IMR-90 (cell line): ENCODE measurements at regions not wholly inside any gene's neighbourhood (a gene's known extent, or its start where the extent isn't known, plus 50 kb on each side); places are given as distances from the start of the nearest gene placed in this dataset.

ENCODE experiments used
- MXI1 ChIP-seq: IDR thresholded peaks from 2 replicates; pipeline ENCODE4 v1.6.1; 2012; ENCODE audit warnings: low read depth, mild to moderate bottlenecking, low read length, moderate library complexity, borderline replicate concordance
- NFE2L2 ChIP-seq: fragments of 150-350 bp; IDR thresholded peaks from 2 replicates; pipeline ENCODE4 v1.6.1; 2016; ENCODE audit warnings: low read depth, mild to moderate bottlenecking, low read length
- POLR2A ChIP-seq: IDR thresholded peaks from 2 replicates; pipeline ENCODE4 v1.6.1; 2012; ENCODE audit warnings: mild to moderate bottlenecking, low read depth, low read length
- RAD21 ChIP-seq: IDR thresholded peaks from 2 replicates; pipeline ENCODE4 v1.6.1; 2012; ENCODE audit warnings: low read length, improper control_type of control experiment
- SMC3 ChIP-seq: fragments of 150-350 bp; IDR thresholded peaks from 2 replicates; pipeline ENCODE4 v1.6.1; 2016; ENCODE audit warnings: low read depth, mild to moderate bottlenecking, antibody characterized with exemption, low read length, moderate library complexity
- TF ChIP-seq, protein P1 (sequence below): conservative IDR thresholded peaks from 2 replicates; pipeline ENCODE4 v1.5.1; 2012; ENCODE audit warnings: mild to moderate bottlenecking, low read depth, low read length, improper control_type of control experiment
- TF ChIP-seq, protein P2 (sequence below): fragments of 150-350 bp; IDR thresholded peaks from 2 replicates; pipeline ENCODE4 v1.6.1; 2016; ENCODE audit warnings: low read depth, mild to moderate bottlenecking, low read length, moderate library complexity, borderline replicate concordance

DNA sequence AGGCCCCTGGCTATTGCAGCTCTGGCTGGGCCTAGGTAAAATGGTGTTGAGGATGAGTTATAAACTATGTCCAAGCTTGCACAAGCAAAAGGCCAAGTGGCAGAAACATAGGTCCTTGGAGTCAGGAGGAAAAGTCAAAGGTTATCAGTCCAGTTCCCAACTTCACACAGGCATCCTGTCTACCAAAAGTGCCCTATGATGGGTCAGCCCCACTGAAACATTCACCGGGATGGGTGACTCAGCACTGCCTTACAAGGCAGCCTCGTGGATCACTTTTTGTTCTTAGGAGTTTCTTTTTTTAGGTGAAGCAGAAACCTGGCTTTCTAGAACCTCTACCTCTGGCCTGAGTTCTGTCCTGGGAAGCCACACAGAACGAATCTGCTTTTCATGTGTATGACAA, 158.8 kb upstream of the LYZL2 start:
- TF ChIP-seq, protein P1, sequence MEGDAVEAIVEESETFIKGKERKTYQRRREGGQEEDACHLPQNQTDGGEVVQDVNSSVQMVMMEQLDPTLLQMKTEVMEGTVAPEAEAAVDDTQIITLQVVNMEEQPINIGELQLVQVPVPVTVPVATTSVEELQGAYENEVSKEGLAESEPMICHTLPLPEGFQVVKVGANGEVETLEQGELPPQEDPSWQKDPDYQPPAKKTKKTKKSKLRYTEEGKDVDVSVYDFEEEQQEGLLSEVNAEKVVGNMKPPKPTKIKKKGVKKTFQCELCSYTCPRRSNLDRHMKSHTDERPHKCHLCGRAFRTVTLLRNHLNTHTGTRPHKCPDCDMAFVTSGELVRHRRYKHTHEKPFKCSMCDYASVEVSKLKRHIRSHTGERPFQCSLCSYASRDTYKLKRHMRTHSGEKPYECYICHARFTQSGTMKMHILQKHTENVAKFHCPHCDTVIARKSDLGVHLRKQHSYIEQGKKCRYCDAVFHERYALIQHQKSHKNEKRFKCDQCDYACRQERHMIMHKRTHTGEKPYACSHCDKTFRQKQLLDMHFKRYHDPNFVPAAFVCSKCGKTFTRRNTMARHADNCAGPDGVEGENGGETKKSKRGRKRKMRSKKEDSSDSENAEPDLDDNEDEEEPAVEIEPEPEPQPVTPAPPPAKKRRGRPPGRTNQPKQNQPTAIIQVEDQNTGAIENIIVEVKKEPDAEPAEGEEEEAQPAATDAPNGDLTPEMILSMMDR: no peak
- TF ChIP-seq POLR2A: no peak
- no peak for TF ChIP-seq MXI1
- no peak for TF ChIP-seq SMC3
- TF ChIP-seq, protein P2, sequence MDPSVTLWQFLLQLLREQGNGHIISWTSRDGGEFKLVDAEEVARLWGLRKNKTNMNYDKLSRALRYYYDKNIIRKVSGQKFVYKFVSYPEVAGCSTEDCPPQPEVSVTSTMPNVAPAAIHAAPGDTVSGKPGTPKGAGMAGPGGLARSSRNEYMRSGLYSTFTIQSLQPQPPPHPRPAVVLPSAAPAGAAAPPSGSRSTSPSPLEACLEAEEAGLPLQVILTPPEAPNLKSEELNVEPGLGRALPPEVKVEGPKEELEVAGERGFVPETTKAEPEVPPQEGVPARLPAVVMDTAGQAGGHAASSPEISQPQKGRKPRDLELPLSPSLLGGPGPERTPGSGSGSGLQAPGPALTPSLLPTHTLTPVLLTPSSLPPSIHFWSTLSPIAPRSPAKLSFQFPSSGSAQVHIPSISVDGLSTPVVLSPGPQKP: no peak
- TF ChIP-seq RAD21: no peak; the same call in 1 of the 2 replicates
- TF ChIP-seq NFE2L2: peak; percentile 76
